CD8-positive, alpha-beta memory T cell (primary cell): ENCODE measurements at regions not wholly inside any gene's neighbourhood (a gene's known extent, or its start where the extent isn't known, plus 50 kb on each side); places are given as distances from the start of the nearest gene placed in this dataset.
A peak's percentile ranks its signal among the peaks of the same experiment; 100 is the strongest.

Experiments
- CTCF ChIA-PET: fragments of 350-600 bp; sonication (Branson Sonifier 250); formaldehyde crosslinking; loops from one replicate; lab custom pipeline; 2021; ENCODE audit warnings: antibody characterized with exemption; lab: Charles Lee
- POLR2A ChIA-PET: fragments of 350-600 bp; sonication (Branson Sonifier 250); formaldehyde crosslinking; loops from one replicate; lab custom pipeline; 2021; ENCODE audit warnings: antibody characterized with exemption; lab: Charles Lee
- DNase-seq, 5 donors: peaks; one replicate each; pipeline versions ENCODE4 v3.0.0 to v3.0.0-alpha.2; 2020 to 2022; ENCODE audit warnings: mixed read lengths in 1 of 5
- H3K27ac ChIP-seq: one replicate; pipeline ENCODE4 v1.7.0; 2013; ENCODE audit warnings: low read depth, mild to moderate bottlenecking, low read length, moderate library complexity
- H3K27me3 ChIP-seq: 2 replicates; pipeline ENCODE4 v1.7.0; 2013; ENCODE audit warnings: low read length, mild to moderate bottlenecking; ENCODE audit not compliant: insufficient read depth, poor library complexity, severe bottlenecking
- H3K36me3 ChIP-seq: 2 replicates; pipeline ENCODE4 v1.7.0; 2013; ENCODE audit warnings: mild to moderate bottlenecking, low read length, moderate library complexity; ENCODE audit not compliant: insufficient read depth
- H3K4me1 ChIP-seq: 2 replicates; pipeline ENCODE4 v1.7.0; 2013; ENCODE audit warnings: mild to moderate bottlenecking, low read length, moderate library complexity; ENCODE audit not compliant: insufficient read depth
- H3K4me3 ChIP-seq: 2 replicates; pipeline ENCODE4 v1.7.0; 2013; ENCODE audit warnings: mild to moderate bottlenecking, low read length
- H3K9me3 ChIP-seq: 2 replicates; pipeline ENCODE4 v1.7.0; 2013; ENCODE audit warnings: mild to moderate bottlenecking, low read length
- H3K27ac Mint-ChIP-seq, 8 donors: one replicate each; pipeline ENCODE4 v1.8.0; 2020 to 2021; ENCODE audit warnings: mixed read lengths in 8 of 8, mild to moderate bottlenecking in 6 of 8, inconsistent platforms in 3 of 8, moderate library complexity in 3 of 8
- H3K27me3 Mint-ChIP-seq, 2 donors: one replicate each; pipeline ENCODE4 v1.8.0; 2020 to 2021; ENCODE audit warnings: mixed read lengths in 2 of 2, mild to moderate bottlenecking in 1 of 2, moderate library complexity in 1 of 2
- H3K36me3 Mint-ChIP-seq, 3 donors: one replicate each; pipeline ENCODE4 v1.8.0; 2020 to 2021; ENCODE audit warnings: mixed read lengths in 3 of 3, inconsistent platforms in 1 of 3, mild to moderate bottlenecking in 1 of 3
- H3K4me1 Mint-ChIP-seq, 3 donors: one replicate each; pipeline ENCODE4 v1.8.0; 2020 to 2021; ENCODE audit warnings: mixed read lengths in 3 of 3, inconsistent platforms in 1 of 3, mild to moderate bottlenecking in 1 of 3
- H3K4me3 Mint-ChIP-seq, 7 donors: one replicate each; pipeline ENCODE4 v1.8.0; 2020 to 2021; ENCODE audit warnings: mixed read lengths in 7 of 7, mild to moderate bottlenecking in 6 of 7, moderate library complexity in 4 of 7, inconsistent platforms in 2 of 7
- H3K9me3 Mint-ChIP-seq, 5 donors: one replicate each; pipeline ENCODE4 v1.8.0; 2020 to 2022; ENCODE audit warnings: mixed read lengths in 5 of 5, mild to moderate bottlenecking in 3 of 5, moderate library complexity in 2 of 5, inconsistent platforms in 1 of 5

DNA sequence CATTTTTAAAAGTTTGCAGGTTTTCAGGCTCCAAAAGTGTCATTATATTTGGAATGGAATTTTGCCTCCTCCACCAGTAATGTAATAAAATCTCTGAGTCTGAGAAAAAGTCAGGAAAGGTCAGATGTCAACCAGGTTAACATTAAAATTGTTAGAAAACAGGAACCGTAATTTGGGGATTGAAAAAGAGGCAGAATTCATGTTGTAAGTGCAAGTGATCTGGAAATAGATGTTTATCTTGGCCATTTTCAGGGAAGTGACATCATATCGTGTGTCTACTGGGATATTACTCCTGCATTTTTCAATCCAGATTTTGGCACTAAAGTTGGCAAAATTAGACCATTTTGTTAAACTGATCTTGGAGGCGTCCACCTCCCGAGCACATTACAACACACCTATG, 428.5 kb upstream of the MGMT start:
- Mint-ChIP-seq H3K27ac (no peak overlapping the region), H3K4me3 (no peak overlapping the region), H3K27me3 (peaks cover 0 to 7% of the 10 kb centered on the region in 2 donors), H3K36me3 (no peaks in the 10 kb centered on the region), H3K9me3 (peaks cover 0 to 2% (median 0%) of the 10 kb centered on the region in 5 donors), H3K4me1 (peaks cover 28 to 42% (median 38%) of the 10 kb centered on the region in 3 donors)
- Histone ChIP-seq H3K36me3 (no peaks in the 10 kb centered on the region), H3K4me3 (no peak overlapping the region), H3K4me1 (peaks cover 36% of the 10 kb centered on the region), H3K27ac (no peak overlapping the region), H3K9me3 (no peaks in the 10 kb centered on the region), H3K27me3 (no peaks in the 10 kb centered on the region)
- no peak for DNase-seq
- ChIA-PET CTCF (no interaction called here), POLR2A (no interaction called here)

DNA sequence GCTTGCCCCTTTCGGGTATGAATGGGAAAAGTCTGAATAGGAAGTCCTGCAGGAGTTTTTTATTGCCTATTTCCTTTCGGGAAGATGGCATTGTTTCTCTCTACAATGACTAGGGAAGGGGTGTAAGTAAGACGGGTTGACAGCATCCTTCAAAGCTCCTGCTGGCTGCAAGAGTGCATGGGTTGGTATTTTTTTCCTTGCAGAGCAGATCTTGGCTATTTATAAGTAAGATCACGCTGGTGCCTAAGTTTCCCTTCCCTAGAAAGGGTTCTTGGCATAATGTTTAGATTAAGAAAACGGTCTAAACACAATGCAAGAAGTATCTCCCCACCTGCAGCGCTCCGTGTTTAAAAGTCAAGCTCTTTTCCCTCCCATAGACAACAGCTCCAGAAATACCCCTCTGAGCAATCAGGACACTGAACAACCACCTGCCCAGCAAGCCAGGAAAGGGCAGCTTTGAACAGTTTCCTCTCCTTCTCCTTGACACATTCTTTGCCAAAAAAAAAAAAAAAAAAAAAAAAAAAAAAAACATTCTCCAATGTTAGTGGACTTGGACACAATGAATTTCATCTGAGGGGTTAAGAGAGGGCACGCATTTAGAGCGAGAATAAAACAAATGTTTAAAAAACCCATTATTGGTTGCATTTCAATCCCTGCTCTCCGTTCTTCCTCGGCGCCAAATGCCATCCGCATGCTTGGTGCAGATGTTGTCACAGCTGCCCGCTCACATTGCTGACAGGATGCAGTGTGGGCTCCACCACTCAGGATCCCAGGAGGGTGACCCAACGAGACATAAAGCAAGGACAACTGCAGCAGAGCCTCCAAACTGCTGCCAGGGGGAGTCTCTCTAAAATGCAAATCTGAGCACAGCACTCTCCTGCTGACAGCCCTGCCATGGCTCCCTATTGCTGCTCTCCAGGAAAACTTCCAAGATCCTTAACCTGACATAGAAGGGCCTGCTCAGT, 427.4 kb upstream of the MGMT start:
- DNase-seq, result no peak
- no peaks in the 10 kb centered on the region for H3K27me3 ChIP-seq
- ChIA-PET POLR2A (interaction anchor here (0.5 kb wide), 1 partner anchor 297 kb away, joined by 4 read pairs; no protein-coding TSS in a partner anchor), CTCF (no interaction called here)
- H3K4me3 ChIP-seq, result no peak overlapping the region
- Mint-ChIP-seq H3K9me3 (peaks cover 0 to 2% (median 0%) of the 10 kb centered on the region in 5 donors), H3K4me1 (peaks cover 27 to 38% (median 37%) of the 10 kb centered on the region in 3 donors), H3K27me3 (peaks cover 0 to 9% of the 10 kb centered on the region in 2 donors), H3K36me3 (no peaks in the 10 kb centered on the region), H3K27ac (no peak overlapping the region), H3K4me3 (no peak overlapping the region)
- H3K27ac ChIP-seq, result no peak overlapping the region
- H3K4me1 ChIP-seq, result peaks cover 29% of the 10 kb centered on the region
- H3K9me3 ChIP-seq, result no peaks in the 10 kb centered on the region
- H3K36me3 ChIP-seq, result no peaks in the 10 kb centered on the region

DNA sequence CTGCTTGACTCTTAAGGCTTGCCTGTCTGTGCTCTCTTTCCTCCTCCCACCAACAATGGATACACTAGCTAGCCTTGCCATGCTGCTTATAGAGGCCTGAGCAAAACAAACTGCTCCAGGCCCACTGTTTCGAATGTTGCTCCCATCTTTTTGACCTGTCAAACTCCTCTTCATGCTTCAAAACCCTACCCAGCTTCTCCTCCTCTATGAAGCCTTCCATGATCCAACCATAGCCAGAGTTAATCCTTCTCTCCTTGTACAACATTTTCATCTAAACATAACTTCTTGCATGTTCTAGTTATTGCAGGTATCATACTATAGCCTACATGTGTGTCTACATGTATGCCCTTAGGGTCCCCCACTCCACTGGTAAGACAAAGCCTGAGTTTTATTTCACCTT, 426.7 kb upstream of the MGMT start:
- H3K4me3 Mint-ChIP-seq, result no peak overlapping the region
- Histone ChIP-seq H3K27ac (no peak overlapping the region), H3K4me1 (peaks cover 28% of the 10 kb centered on the region), H3K36me3 (no peaks in the 10 kb centered on the region), H3K9me3 (no peaks in the 10 kb centered on the region), H3K27me3 (no peaks in the 10 kb centered on the region), H3K4me3 (no peak overlapping the region)
- ChIA-PET CTCF (no interaction called here), POLR2A (no interaction called here)
- peaks cover 24 to 32% (median 30%) of the 10 kb centered on the region in 3 donors for H3K4me1 Mint-ChIP-seq
- peaks cover 0 to 8% of the 10 kb centered on the region in 2 donors for H3K27me3 Mint-ChIP-seq
- H3K36me3 Mint-ChIP-seq, result no peaks in the 10 kb centered on the region
- DNase-seq, result no peak
- H3K9me3 Mint-ChIP-seq, result peaks cover 0 to 2% (median 0%) of the 10 kb centered on the region in 5 donors
- no peak overlapping the region for H3K27ac Mint-ChIP-seq

DNA sequence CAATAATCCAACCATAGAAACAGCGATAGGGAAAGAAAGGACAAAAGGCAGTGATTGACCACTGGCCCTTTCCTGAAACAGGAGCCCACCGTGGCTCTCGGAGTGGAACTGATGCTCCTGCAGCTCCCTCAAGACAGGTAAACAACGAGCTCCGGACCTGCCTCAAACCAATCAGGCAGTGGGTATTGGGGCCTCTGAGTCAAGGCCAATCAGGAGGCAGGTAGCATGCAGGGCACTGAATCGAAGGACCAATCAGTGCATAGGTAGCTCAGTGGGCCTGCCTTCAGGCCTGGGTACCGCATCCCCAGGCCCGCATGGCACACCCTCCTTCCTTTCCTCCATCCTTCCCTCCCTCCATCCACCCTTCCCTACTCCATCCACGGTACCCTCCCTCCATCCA, 425.1 kb upstream of the MGMT start:
- Histone ChIP-seq H3K36me3 (no peaks in the 10 kb centered on the region), H3K4me1 (peaks cover 18% of the 10 kb centered on the region), H3K4me3 (no peak overlapping the region), H3K9me3 (no peaks in the 10 kb centered on the region), H3K27me3 (no peaks in the 10 kb centered on the region), H3K27ac (no peak overlapping the region)
- no peak overlapping the region for H3K27ac Mint-ChIP-seq
- no peak overlapping the region for H3K4me3 Mint-ChIP-seq
- no peak for DNase-seq
- POLR2A ChIA-PET, result interaction anchor here (1.1 kb wide), 1 partner anchor 16 kb away, joined by 4 read pairs; no protein-coding TSS in a partner anchor
- no peaks in the 10 kb centered on the region for H3K36me3 Mint-ChIP-seq
- H3K27me3 Mint-ChIP-seq, result peaks cover 0 to 10% of the 10 kb centered on the region in 2 donors
- CTCF ChIA-PET, result no interaction called here
- H3K4me1 Mint-ChIP-seq, result peaks cover 11 to 16% (median 16%) of the 10 kb centered on the region in 3 donors
- H3K9me3 Mint-ChIP-seq, result peaks cover 0 to 2% (median 0%) of the 10 kb centered on the region in 5 donors

DNA sequence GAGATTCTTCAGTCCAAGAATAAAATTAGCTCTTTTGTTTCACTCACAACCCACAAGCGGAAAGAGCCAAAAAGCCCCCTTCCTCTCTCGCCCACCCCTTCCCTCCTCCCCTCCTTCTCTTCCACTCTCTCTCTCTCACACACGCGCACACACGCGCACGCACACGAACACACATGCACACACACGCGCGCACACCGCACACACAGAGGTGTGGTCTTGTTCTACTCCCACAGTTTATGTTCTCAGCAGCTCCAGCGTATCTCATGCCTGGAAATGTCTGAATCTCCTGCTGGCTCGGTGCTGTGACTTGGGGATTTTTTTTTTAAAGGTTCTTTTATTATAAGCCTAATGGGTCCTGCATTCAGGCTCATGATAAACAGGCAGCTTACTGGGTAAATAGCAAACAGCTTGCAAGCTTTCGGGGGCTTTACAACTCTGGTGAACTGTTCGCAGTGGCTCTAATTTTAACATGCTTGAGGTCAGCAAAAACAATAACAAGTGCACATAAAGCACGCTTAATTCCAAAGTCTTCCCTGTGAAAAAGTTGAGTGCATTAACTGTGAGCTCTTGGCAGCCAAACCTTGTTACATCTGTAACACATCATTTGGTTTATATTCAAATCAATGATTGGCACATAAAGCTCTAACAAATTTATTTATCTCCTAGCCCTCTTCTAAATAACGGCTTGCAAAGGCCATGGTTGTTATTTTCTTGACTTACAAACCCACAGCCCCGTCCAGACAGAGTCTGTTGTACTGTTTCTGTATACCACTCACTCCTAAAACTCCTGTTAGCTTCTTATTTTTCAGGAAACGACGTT, 424.1 kb upstream of the MGMT start:
- Mint-ChIP-seq H3K36me3 (no peaks in the 10 kb centered on the region), H3K9me3 (peaks cover 0 to 2% (median 0%) of the 10 kb centered on the region in 5 donors), H3K4me3 (peak overlapping the region in 2 of 7 donors; percentile 57 to 61), H3K27me3 (peaks cover 0 to 8% of the 10 kb centered on the region in 2 donors), H3K27ac (peak overlapping the region in 1 of 8 donors; percentile 62), H3K4me1 (peaks cover 7 to 12% (median 12%) of the 10 kb centered on the region in 3 donors)
- peaks cover 13% of the 10 kb centered on the region for H3K4me1 ChIP-seq
- H3K27me3 ChIP-seq, result no peaks in the 10 kb centered on the region
- no peaks in the 10 kb centered on the region for H3K9me3 ChIP-seq
- DNase-seq, result peak in 1 of 5 donors; percentile 41
- ChIA-PET POLR2A (interaction anchor here (0.7 to 1.1 kb wide), 2 partner anchors 15 to 30 kb away, joined by 4 to 5 read pairs; no protein-coding TSS in a partner anchor), CTCF (no interaction called here)
- no peaks in the 10 kb centered on the region for H3K36me3 ChIP-seq
- no peak overlapping the region for H3K4me3 ChIP-seq
- no peak overlapping the region for H3K27ac ChIP-seq

DNA sequence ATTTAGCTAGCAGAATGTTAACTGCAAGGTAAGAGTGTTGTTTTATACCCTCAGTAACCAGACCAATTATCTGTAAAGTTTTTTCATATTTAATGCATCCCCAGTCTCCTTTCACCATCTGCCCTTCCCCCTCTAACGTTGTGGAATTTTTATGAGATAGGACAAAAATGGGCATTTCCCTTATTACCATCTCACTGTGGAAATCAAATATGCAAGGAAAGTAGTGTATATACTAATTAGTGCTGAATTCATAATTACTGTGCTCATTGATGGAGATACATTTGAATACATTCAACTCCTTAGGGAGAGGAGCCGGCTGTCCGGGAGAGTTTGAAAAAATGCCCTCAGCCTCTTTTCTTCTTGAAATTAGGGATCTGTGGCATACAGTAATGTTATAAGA, 423.4 kb upstream of the MGMT start:
- Mint-ChIP-seq H3K9me3 (peaks cover 0 to 2% (median 0%) of the 10 kb centered on the region in 5 donors), H3K4me1 (peaks cover 7 to 12% (median 12%) of the 10 kb centered on the region in 3 donors), H3K27ac (no peak overlapping the region), H3K36me3 (no peaks in the 10 kb centered on the region), H3K27me3 (peaks cover 0 to 8% of the 10 kb centered on the region in 2 donors), H3K4me3 (no peak overlapping the region)
- H3K36me3 ChIP-seq, result no peaks in the 10 kb centered on the region
- H3K27me3 ChIP-seq, result no peaks in the 10 kb centered on the region
- ChIA-PET CTCF (no interaction called here), POLR2A (no interaction called here)
- no peak overlapping the region for H3K27ac ChIP-seq
- DNase-seq, result no peak
- H3K9me3 ChIP-seq, result no peaks in the 10 kb centered on the region
- H3K4me1 ChIP-seq, result peaks cover 13% of the 10 kb centered on the region
- H3K4me3 ChIP-seq, result no peak overlapping the region

DNA sequence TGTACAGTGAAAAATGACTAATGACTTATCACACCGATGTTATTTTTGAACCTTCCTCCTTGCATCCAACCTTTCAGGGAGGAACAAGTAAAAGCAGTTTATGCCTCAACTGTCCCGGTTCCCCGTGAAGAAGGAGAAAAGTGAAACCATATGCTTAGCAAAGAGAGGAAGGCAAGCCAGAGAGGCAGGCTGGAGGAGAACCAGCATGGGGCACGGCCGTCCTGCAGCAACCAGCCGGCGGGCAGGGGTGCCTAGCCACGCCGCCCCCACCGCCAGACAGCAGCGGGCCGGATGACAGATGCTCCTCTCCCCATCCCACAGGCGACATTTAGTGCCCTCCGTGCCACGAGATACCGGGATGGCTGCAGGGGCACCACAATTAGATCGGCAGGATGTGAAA, 421.4 kb upstream of the MGMT start:
- H3K27ac Mint-ChIP-seq, result no peak overlapping the region
- no peak overlapping the region for H3K4me3 ChIP-seq
- peaks cover 13% of the 10 kb centered on the region for H3K4me1 ChIP-seq
- H3K4me3 Mint-ChIP-seq, result no peak overlapping the region
- H3K27me3 ChIP-seq, result no peaks in the 10 kb centered on the region
- no peaks in the 10 kb centered on the region for H3K36me3 Mint-ChIP-seq
- H3K27me3 Mint-ChIP-seq, result peaks cover 0 to 3% of the 10 kb centered on the region in 2 donors
- no peaks in the 10 kb centered on the region for H3K9me3 ChIP-seq
- ChIA-PET CTCF (no interaction called here), POLR2A (no interaction called here)
- no peak for DNase-seq
- no peaks in the 10 kb centered on the region for H3K36me3 ChIP-seq
- H3K9me3 Mint-ChIP-seq, result peaks cover 0 to 2% (median 0%) of the 10 kb centered on the region in 5 donors
- H3K27ac ChIP-seq, result no peak overlapping the region
- peaks cover 7 to 12% (median 9%) of the 10 kb centered on the region in 3 donors for H3K4me1 Mint-ChIP-seq
